SH-SY5Y (cell line): ENCODE measurements at regions not wholly inside any gene's neighbourhood (a gene's known extent, or its start where the extent isn't known, plus 50 kb on each side); places are given as distances from the start of the nearest gene placed in this dataset.

Experiments used
- GATA2 ChIP-seq: IDR thresholded peaks from 2 replicates; pipeline ENCODE4 v1.6.1; 2011; ENCODE audit warnings: mild to moderate bottlenecking, low read depth, low read length
- GATA3 ChIP-seq: IDR thresholded peaks from 2 replicates; pipeline ENCODE4 v1.6.1; 2011; ENCODE audit warnings: low read depth, mild to moderate bottlenecking, low read length, moderate library complexity

GRCh38 chr15:85302271-85302670 is 78.1 kb upstream of the AKAP13 start:
- TF ChIP-seq GATA2 (no peak), GATA3 (no peak)
